GM21526 (cell line): ENCODE measurements at regions not wholly inside any gene's neighbourhood (a gene's known extent, or its start where the extent isn't known, plus 50 kb on each side); places are given as distances from the start of the nearest gene placed in this dataset.

ENCODE experiments used
- ATAC-seq: cut with Tn5 transposase; IDR thresholded peaks from one replicate; pipeline ENCODE4 v1.9.1; 2021; ENCODE audit warnings: moderate library complexity; ENCODE audit not compliant: unreplicated experiment, low FRiP score

- ATAC-seq: no peak
These were observed 1476.5 kb downstream of the TBC1D22A start for GRCh38 chr22:48238966-48239365.

- no peak for ATAC-seq
These were observed 1476.0 kb downstream of the TBC1D22A start for GRCh38 chr22:48238284-48238915.

- ATAC-seq: no peak
These were observed 1475.2 kb downstream of the TBC1D22A start for GRCh38 chr22:48237466-48238283.

- ATAC-seq: no peak
These were observed 1473.8 kb downstream of the TBC1D22A start for GRCh38 chr22:48236261-48236660.

GRCh38 chr22:48235744-48236143 is 1473.3 kb downstream of the TBC1D22A start:
- ATAC-seq: no peak

- no peak for ATAC-seq
These were observed 1471.6 kb downstream of the TBC1D22A start for GRCh38 chr22:48234011-48234410.

- no peak for ATAC-seq
These were observed 1471.1 kb downstream of the TBC1D22A start for GRCh38 chr22:48233586-48233985.

- no peak for ATAC-seq
These were observed 1466.0 kb downstream of the TBC1D22A start for GRCh38 chr22:48228468-48228867.

GRCh38 chr22:48227341-48228018 is 1465.0 kb downstream of the TBC1D22A start:
- ATAC-seq: no peak

- ATAC-seq: no peak
These were observed 1463.9 kb downstream of the TBC1D22A start for GRCh38 chr22:48226026-48227013.

GRCh38 chr22:48224332-48224731 is 1461.9 kb downstream of the TBC1D22A start:
- ATAC-seq: no peak

- ATAC-seq: no peak
These were observed 1461.2 kb downstream of the TBC1D22A start for GRCh38 chr22:48223488-48224190.

GRCh38 chr22:48222742-48223487 is 1460.5 kb downstream of the TBC1D22A start:
- no peak for ATAC-seq

GRCh38 chr22:48218889-48219420 is 1456.5 kb downstream of the TBC1D22A start:
- ATAC-seq: no peak

- ATAC-seq: no peak
These were observed 1455.1 kb downstream of the TBC1D22A start for GRCh38 chr22:48217596-48217995.

GRCh38 chr22:48212727-48213126 is 1450.3 kb downstream of the TBC1D22A start:
- no peak for ATAC-seq

- no peak for ATAC-seq
These were observed 1448.4 kb downstream of the TBC1D22A start for GRCh38 chr22:48210812-48211211.

- no peak for ATAC-seq
These were observed 1447.7 kb downstream of the TBC1D22A start for GRCh38 chr22:48210198-48210580.
